ENCODE measurements at regions not wholly inside any gene's neighbourhood (a gene's known extent, or its start where the extent isn't known, plus 50 kb on each side); places are given as distances from the start of the nearest gene placed in this dataset.
"Not testable (repeated sequence)": the region's sequence is repeated elsewhere in the genome, so short reads cannot be mapped to it uniquely, and the experiment has no call there.

- no peak for DNase-seq
- ATAC-seq, result peak; percentile 29
- intact Hi-C loops (cut with micrococcal nuclease), result no loop called here
Observed at GRCh38 chr1:168466092-168466713, 77.6 kb downstream of the XCL2 start.

- ATAC-seq; DNase-seq; intact Hi-C loops (cut with micrococcal nuclease): not testable (repeated sequence)
Observed at GRCh38 chr1:168461108-168461507, 82.7 kb downstream of the XCL2 start.

- ATAC-seq; intact Hi-C loops (cut with micrococcal nuclease); DNase-seq: not testable (repeated sequence)
Observed at GRCh38 chr1:168457296-168457695, 86.5 kb downstream of the XCL2 start.

GRCh38 chr1:168455764-168456163 lies 88.0 kb downstream of the XCL2 start:
- ATAC-seq (no peak), DNase-seq (no peak)
- intact Hi-C loops (cut with micrococcal nuclease), result no loop called here

GRCh38 chr1:168454211-168454815 lies 89.5 kb downstream of the XCL2 start:
- DNase-seq, result no peak
- ATAC-seq, result no peak
- intact Hi-C loops (cut with micrococcal nuclease), result no loop called here

GRCh38 chr1:168453056-168453455 lies 90.7 kb downstream of the XCL2 start:
- intact Hi-C loops (cut with micrococcal nuclease), result no loop called here

GRCh38 chr1:168452329-168452728 lies 91.5 kb downstream of the XCL2 start:
- ATAC-seq (no peak), DNase-seq (no peak)
- intact Hi-C loops (cut with micrococcal nuclease), result no loop called here

More at GRCh38 chr1:168453056-168453455, 90.7 kb downstream of the XCL2 start:
- DNase-seq, result no peak
- no peak for ATAC-seq

- intact Hi-C loops (cut with micrococcal nuclease), result no loop called here
- no peak for ATAC-seq
- DNase-seq, result no peak
Observed at GRCh38 chr1:168447871-168448270, 95.9 kb downstream of the XCL2 start.

GRCh38 chr1:168446081-168446480 lies 97.7 kb downstream of the XCL2 start:
- ATAC-seq (no peak), DNase-seq (no peak)
- intact Hi-C loops (cut with micrococcal nuclease), result no loop called here

- no peak for ATAC-seq
- intact Hi-C loops (cut with micrococcal nuclease), result no loop called here
- no peak for DNase-seq
Observed at GRCh38 chr1:168443899-168444298, 99.9 kb downstream of the XCL2 start.

- DNase-seq, result no peak
- no peak for ATAC-seq
- intact Hi-C loops (cut with micrococcal nuclease), result no loop called here
Observed at GRCh38 chr1:168443356-168443755, 100.4 kb downstream of the XCL2 start.

GRCh38 chr1:168442931-168443330 lies 100.9 kb downstream of the XCL2 start:
- intact Hi-C loops (cut with micrococcal nuclease), result no loop called here
- DNase-seq (no peak), ATAC-seq (no peak)

- DNase-seq (no peak), ATAC-seq (no peak)
- intact Hi-C loops (cut with micrococcal nuclease), result no loop called here
Observed at GRCh38 chr1:168441745-168442144, 102.1 kb downstream of the XCL2 start.

- DNase-seq (peak; percentile 68), ATAC-seq (peak; percentile 94)
- intact Hi-C loops (cut with micrococcal nuclease), result no loop called here
Observed at GRCh38 chr1:168439456-168440375, 104.1 kb downstream of the XCL2 start.

- intact Hi-C loops (cut with micrococcal nuclease), result no loop called here
- ATAC-seq (no peak), DNase-seq (no peak)
Observed at GRCh38 chr1:168438626-168439025, 105.2 kb downstream of the XCL2 start.

GRCh38 chr1:168437821-168438220 lies 106.0 kb downstream of the XCL2 start:
- no peak for ATAC-seq
- intact Hi-C loops (cut with micrococcal nuclease), result no loop called here
- no peak for DNase-seq

- ATAC-seq (no peak), DNase-seq (no peak)
- intact Hi-C loops (cut with micrococcal nuclease), result no loop called here
Observed at GRCh38 chr1:168435439-168435838, 108.4 kb downstream of the XCL2 start.

GRCh38 chr1:168433238-168433637 lies 110.6 kb downstream of the XCL2 start:
- intact Hi-C loops (cut with micrococcal nuclease), result no loop called here
- no peak for ATAC-seq
- no peak for DNase-seq

- intact Hi-C loops (cut with micrococcal nuclease), result no loop called here
- no peak for ATAC-seq
- no peak for DNase-seq
Observed at GRCh38 chr1:168431882-168432281, 111.9 kb downstream of the XCL2 start.

- DNase-seq (peak; percentile 50), ATAC-seq (peak; percentile 19)
- intact Hi-C loops (cut with micrococcal nuclease), result no loop called here
Observed at GRCh38 chr1:168430321-168430720, 113.5 kb downstream of the XCL2 start.

Measured in left ventricle myocardium superior (tissue), 1 donor.